ENCODE measurements at regions not wholly inside any gene's neighbourhood (a gene's known extent, or its start where the extent isn't known, plus 50 kb on each side); places are given as distances from the start of the nearest gene placed in this dataset.

GRCh38 chr2:43021791-43022509, 204.5 kb downstream of the ZFP36L2 start:
- no peaks in the 10 kb centered on the region for H3K9me3 ChIP-seq (replicated peaks; ENCODE audit: control insufficient read depth, insufficient read depth, low read length)
- TF ChIP-seq CTCF (IDR thresholded peaks at IDR 0.05; ENCODE audit: extremely low read depth in 1 of 2, insufficient read depth in 1 of 2, low read depth in 1 of 2, low read length in 2 of 2), result peak in 1 of 2 donors; percentile 24
- TF ChIP-seq EZH2 (IDR thresholded peaks at IDR 0.05; ENCODE audit: borderline replicate concordance, low read depth, low read length, severe bottlenecking), result no peak

GRCh38 chr2:43020990-43021669, 205.3 kb downstream of the ZFP36L2 start:
- no peak for DNase-seq (ENCODE audit: low read depth, low spot score)
- H3K4me1 ChIP-seq (ENCODE audit: control insufficient read depth, extremely low read depth, insufficient read depth, low read length), result no peaks in the 10 kb centered on the region
- H3K9ac ChIP-seq (replicated peaks; ENCODE audit: extremely low read depth, insufficient read depth, low read length), result no peak overlapping the region
- dilution Hi-C loops (cut with MboI; ENCODE audit: extremely low pct_ligation_motif_present, low sequenced_read_pairs) (no loop called here), intact Hi-C loops (cut with micrococcal nuclease) (loop anchor here (5.0 kb wide), 1 partner anchor 44 kb away; no protein-coding TSS in a partner anchor)
- H4K20me1 ChIP-seq (replicated peaks; ENCODE audit: control insufficient read depth, extremely low read depth, insufficient read depth, low read length), result no peaks in the 10 kb centered on the region
- CTCF ChIA-PET, result no interaction called here
- FAIRE-seq, result no peak
- no peak overlapping the region for H3K27ac ChIP-seq (ENCODE audit: insufficient read depth, low read depth, low read length)
- H3K9me3 ChIP-seq (replicated peaks; ENCODE audit: control insufficient read depth, insufficient read depth, low read length), result no peaks in the 10 kb centered on the region
- no peak overlapping the region for H2AFZ ChIP-seq (ENCODE audit: low read depth, low read length)
- H3K27me3 ChIP-seq (ENCODE audit: control insufficient read depth in 2 of 2, insufficient read depth in 2 of 2, low read length in 2 of 2), result no peaks in the 10 kb centered on the region
- POLR2A ChIA-PET, result no interaction called here
- H3K4me2 ChIP-seq (ENCODE audit: insufficient read depth, low read length), result no peak overlapping the region
- H3K9me1 ChIP-seq (replicated peaks; ENCODE audit: control insufficient read depth, extremely low read depth, insufficient read depth, low read length), result no peaks in the 10 kb centered on the region
- no TSS peak for BruUV-seq (replicated peaks)
- TF ChIP-seq POLR2A (IDR thresholded peaks at IDR 0.05; ENCODE audit: low read depth, low read length) (no peak), GATA2 (IDR thresholded peaks at IDR 0.05; ENCODE audit: insufficient read depth, insufficient read length, low read depth, low read length) (no peak), FOS (IDR thresholded peaks at IDR 0.05; ENCODE audit: borderline replicate concordance, insufficient read depth, low read length) (no peak), CTCF (IDR thresholded peaks at IDR 0.05; ENCODE audit: extremely low read depth in 1 of 2, insufficient read depth in 1 of 2, low read depth in 1 of 2, low read length in 2 of 2) (no peak), MAX (IDR thresholded peaks at IDR 0.05; ENCODE audit: insufficient read depth, insufficient read length) (no peak), JUN (IDR thresholded peaks at IDR 0.05; ENCODE audit: borderline replicate concordance, insufficient read depth, insufficient read length, low read depth) (no peak), MYC (IDR thresholded peaks at IDR 0.05; ENCODE audit: low read depth, low read length) (no peak), EZH2 (IDR thresholded peaks at IDR 0.05; ENCODE audit: borderline replicate concordance, low read depth, low read length, severe bottlenecking) (no peak), POLR2AphosphoS5 (IDR thresholded peaks at IDR 0.05; ENCODE audit: insufficient read depth, low read depth, low read length) (no peak)
- H3K4me3 ChIP-seq (replicated peaks in 1 of 3; ENCODE audit: insufficient read depth in 1 of 3, low read depth in 1 of 3, low read length in 3 of 3), result no peak overlapping the region
- no peaks in the 10 kb centered on the region for H3K79me2 ChIP-seq (ENCODE audit: control insufficient read depth, insufficient read depth, low read length)
- no peaks in the 10 kb centered on the region for H3K36me3 ChIP-seq (ENCODE audit: control insufficient read depth in 2 of 2, extremely low read depth in 1 of 2, insufficient read depth in 2 of 2, low read length in 2 of 2)

More at GRCh38 chr2:43021791-43022509, 204.5 kb downstream of the ZFP36L2 start:
- Histone ChIP-seq H3K9me1 (replicated peaks; ENCODE audit: control insufficient read depth, extremely low read depth, insufficient read depth, low read length) (no peaks in the 10 kb centered on the region), H3K27ac (ENCODE audit: insufficient read depth, low read depth, low read length) (no peak overlapping the region), H4K20me1 (replicated peaks; ENCODE audit: control insufficient read depth, extremely low read depth, insufficient read depth, low read length) (no peaks in the 10 kb centered on the region), H3K36me3 (ENCODE audit: control insufficient read depth in 2 of 2, extremely low read depth in 1 of 2, insufficient read depth in 2 of 2, low read length in 2 of 2) (no peaks in the 10 kb centered on the region), H3K9ac (replicated peaks; ENCODE audit: extremely low read depth, insufficient read depth, low read length) (no peak overlapping the region), H2AFZ (ENCODE audit: low read depth, low read length) (no peak overlapping the region), H3K4me3 (replicated peaks in 1 of 3; ENCODE audit: insufficient read depth in 1 of 3, low read depth in 1 of 3, low read length in 3 of 3) (no peak overlapping the region), H3K79me2 (ENCODE audit: control insufficient read depth, insufficient read depth, low read length) (no peaks in the 10 kb centered on the region), H3K27me3 (ENCODE audit: control insufficient read depth in 2 of 2, insufficient read depth in 2 of 2, low read length in 2 of 2) (no peaks in the 10 kb centered on the region), H3K4me2 (ENCODE audit: insufficient read depth, low read length) (no peak overlapping the region), H3K4me1 (ENCODE audit: control insufficient read depth, extremely low read depth, insufficient read depth, low read length) (no peaks in the 10 kb centered on the region)
- intact Hi-C loops (cut with micrococcal nuclease) (loop anchor here (5.0 kb wide), 1 partner anchor 45 kb away; no protein-coding TSS in a partner anchor), dilution Hi-C loops (cut with MboI; ENCODE audit: extremely low pct_ligation_motif_present, low sequenced_read_pairs) (no loop called here)
- DNase-seq (ENCODE audit: low read depth, low spot score) (no peak), FAIRE-seq (no peak)
- no TSS peak for BruUV-seq (replicated peaks)
- ChIA-PET CTCF (no interaction called here), POLR2A (no interaction called here)

Measured in endothelial cell of umbilical vein (primary cell).